H1 (cell line): ENCODE measurements at regions not wholly inside any gene's neighbourhood (a gene's known extent, or its start where the extent isn't known, plus 50 kb on each side); places are given as distances from the start of the nearest gene placed in this dataset.

Experiments used
- ATF3 ChIP-seq: IDR thresholded peaks from 2 replicates; pipeline ENCODE4 v1.6.1; 2011; ENCODE audit warnings: low read depth, mild to moderate bottlenecking, low read length; ENCODE audit not compliant: insufficient read depth
- SUZ12 ChIP-seq: fragments of 200-600 bp; sonication (generic); IDR thresholded peaks from 2 replicates; pipeline ENCODE4 v1.6.1; 2012; ENCODE audit warnings: mild to moderate bottlenecking, inconsistent platforms, low read length, moderate library complexity, mixed read lengths
- ZNF274 ChIP-seq: IDR thresholded peaks from 2 replicates; pipeline ENCODE4 v1.7.0; 2012; ENCODE audit warnings: low read length, borderline replicate concordance; ENCODE audit errors: extremely low read depth
- TF ChIP-seq, protein P1 (sequence below): IDR thresholded peaks from 2 replicates; pipeline ENCODE4 v1.6.1; 2012; ENCODE audit warnings: inconsistent platforms

DNA sequence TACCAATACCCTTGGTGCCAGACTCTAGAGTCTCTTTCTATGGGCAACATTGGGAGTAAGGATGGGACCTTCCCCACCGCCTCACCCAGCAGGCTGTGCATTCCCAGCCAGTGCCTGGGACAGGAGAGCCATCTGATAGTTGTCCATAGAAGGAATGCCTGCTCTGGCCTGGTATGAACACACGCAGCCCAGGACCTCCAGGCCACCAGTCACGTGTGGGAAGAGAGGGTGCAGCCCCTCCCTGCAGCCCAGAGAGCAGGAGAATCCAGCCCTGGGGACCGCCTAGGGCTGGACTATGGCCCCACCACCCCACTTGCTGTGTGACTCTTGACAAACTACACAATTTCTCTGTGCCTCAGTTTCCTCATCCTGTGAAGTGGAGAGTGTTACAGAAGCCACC lies 52.5 kb upstream of the ID2 start (continued):
- TF ChIP-seq, protein P1, sequence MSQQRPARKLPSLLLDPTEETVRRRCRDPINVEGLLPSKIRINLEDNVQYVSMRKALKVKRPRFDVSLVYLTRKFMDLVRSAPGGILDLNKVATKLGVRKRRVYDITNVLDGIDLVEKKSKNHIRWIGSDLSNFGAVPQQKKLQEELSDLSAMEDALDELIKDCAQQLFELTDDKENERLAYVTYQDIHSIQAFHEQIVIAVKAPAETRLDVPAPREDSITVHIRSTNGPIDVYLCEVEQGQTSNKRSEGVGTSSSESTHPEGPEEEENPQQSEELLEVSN, result no peak
- TF ChIP-seq SUZ12 (no peak), ATF3 (no peak), ZNF274 (no peak)
